BE2C (cell line): ENCODE measurements at regions not wholly inside any gene's neighbourhood (a gene's known extent, or its start where the extent isn't known, plus 50 kb on each side); places are given as distances from the start of the nearest gene placed in this dataset.

Experiments
- DNase-seq: peaks from one replicate; pipeline ENCODE4 v3.0.0-alpha.2; 2020
- H3K27me3 ChIP-seq: fragments of 250-450 bp; sonication (Bioruptor Pico); 2 replicates; pipeline ENCODE4 v1.5.1; 2020; ENCODE audit warnings: mild to moderate bottlenecking
- H3K36me3 ChIP-seq: fragments of 250-450 bp; sonication (Bioruptor Pico); 2 replicates; pipeline ENCODE4 v1.5.1; 2020; ENCODE audit warnings: mild to moderate bottlenecking
- H3K4me1 ChIP-seq: fragments of 250-450 bp; sonication (Bioruptor Pico); 2 replicates; pipeline ENCODE4 v1.5.1; 2020
- H3K4me3 ChIP-seq: 2 replicates; pipeline ENCODE4 v1.5.1; 2011; ENCODE audit warnings: low read depth, low read length
- H3K9me3 ChIP-seq: fragments of 250-450 bp; sonication (Bioruptor Pico); 2 replicates; pipeline ENCODE4 v1.5.1; 2020
- TF ChIP-seq, protein P1 (sequence below): IDR thresholded peaks from 2 replicates; pipeline ENCODE4 v1.5.1; 2012; ENCODE audit warnings: mild to moderate bottlenecking, low read depth, low read length

DNA sequence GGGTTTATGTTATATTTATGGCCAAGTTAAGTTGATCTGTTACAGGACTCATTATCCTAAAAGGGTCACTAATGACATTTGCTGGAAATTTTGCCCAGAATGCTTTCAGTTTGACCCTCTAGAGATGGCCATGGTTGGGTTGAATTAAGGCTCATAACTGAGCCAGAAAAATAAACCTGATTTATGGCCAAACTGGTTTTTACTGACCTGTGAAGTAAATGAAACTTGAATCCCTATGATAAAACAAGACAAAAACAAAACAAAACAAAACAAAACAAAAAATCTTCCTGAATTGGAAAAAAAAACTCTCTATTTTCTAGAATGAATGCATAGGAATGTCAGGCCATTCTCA is 72.5 kb upstream of the CLDN14 start:
- H3K4me1 ChIP-seq = no peaks in the 10 kb centered on the region
- no peak for DNase-seq
- H3K4me3 ChIP-seq = no peak overlapping the region
- TF ChIP-seq, protein P1, sequence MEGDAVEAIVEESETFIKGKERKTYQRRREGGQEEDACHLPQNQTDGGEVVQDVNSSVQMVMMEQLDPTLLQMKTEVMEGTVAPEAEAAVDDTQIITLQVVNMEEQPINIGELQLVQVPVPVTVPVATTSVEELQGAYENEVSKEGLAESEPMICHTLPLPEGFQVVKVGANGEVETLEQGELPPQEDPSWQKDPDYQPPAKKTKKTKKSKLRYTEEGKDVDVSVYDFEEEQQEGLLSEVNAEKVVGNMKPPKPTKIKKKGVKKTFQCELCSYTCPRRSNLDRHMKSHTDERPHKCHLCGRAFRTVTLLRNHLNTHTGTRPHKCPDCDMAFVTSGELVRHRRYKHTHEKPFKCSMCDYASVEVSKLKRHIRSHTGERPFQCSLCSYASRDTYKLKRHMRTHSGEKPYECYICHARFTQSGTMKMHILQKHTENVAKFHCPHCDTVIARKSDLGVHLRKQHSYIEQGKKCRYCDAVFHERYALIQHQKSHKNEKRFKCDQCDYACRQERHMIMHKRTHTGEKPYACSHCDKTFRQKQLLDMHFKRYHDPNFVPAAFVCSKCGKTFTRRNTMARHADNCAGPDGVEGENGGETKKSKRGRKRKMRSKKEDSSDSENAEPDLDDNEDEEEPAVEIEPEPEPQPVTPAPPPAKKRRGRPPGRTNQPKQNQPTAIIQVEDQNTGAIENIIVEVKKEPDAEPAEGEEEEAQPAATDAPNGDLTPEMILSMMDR = no peak
- H3K36me3 ChIP-seq = no peaks in the 10 kb centered on the region
- no peaks in the 10 kb centered on the region for H3K9me3 ChIP-seq
- peaks cover 17% of the 10 kb centered on the region for H3K27me3 ChIP-seq

DNA sequence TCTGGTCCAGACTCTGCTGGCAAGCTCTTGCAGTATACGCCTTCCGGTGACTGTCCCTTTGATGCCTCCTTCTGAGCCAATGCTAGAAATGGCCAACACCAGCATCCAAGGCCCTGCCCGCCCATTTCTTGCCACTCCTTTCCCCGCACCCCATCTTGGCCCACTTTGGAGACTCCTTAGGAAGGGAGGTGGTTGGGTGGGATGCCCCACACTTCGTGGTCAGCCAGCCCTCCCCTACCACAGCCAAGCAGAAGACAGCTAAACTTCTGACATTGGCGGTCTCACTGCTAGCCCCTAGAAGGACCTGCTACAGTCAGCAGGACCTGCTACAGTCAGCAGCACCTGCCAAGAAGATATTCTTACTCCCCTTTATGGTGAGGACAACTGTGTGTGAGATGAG is 73.5 kb upstream of the CLDN14 start:
- Histone ChIP-seq H3K4me1 (no peaks in the 10 kb centered on the region), H3K27me3 (peaks cover 17% of the 10 kb centered on the region), H3K36me3 (no peaks in the 10 kb centered on the region), H3K9me3 (no peaks in the 10 kb centered on the region), H3K4me3 (no peak overlapping the region)
- DNase-seq = no peak
- TF ChIP-seq, protein P1 = no peak

DNA sequence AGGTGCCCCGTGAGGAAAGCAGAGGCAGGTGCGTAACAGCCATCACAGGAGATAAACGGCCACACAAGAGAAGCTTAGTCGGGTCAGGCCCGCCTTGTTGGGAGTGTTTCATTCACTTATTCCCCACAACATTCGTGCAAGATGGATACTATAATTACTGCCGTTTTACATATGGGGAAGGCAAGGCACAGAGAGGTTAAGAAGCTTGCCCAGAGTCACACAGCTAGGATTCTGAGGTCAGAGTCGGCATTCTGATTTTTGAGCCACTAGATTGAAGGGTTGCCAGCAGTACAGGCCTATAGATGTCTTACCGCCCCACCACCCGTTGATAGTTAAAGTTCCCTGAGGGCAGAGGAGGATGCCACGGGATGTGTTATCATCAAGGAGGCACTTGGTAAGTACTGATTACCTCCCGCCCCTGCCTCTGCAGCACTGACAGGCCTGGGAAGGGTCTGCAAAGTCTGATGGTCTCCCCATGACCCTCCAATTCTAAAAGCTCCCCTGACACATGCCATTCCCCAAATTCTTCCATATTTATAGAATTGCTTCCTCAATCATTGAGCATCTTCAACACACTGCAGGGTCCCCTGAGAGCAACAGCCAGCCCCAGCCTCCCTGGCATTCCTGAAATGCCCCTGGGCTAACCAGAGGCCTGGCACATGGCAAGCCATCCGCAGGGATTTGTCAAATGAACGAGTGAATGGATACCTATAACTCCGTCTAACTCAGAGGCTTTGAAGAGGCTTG is 74.7 kb upstream of the CLDN14 start:
- TF ChIP-seq, protein P1 = no peak
- no peaks in the 10 kb centered on the region for H3K36me3 ChIP-seq
- no peak for DNase-seq
- no peaks in the 10 kb centered on the region for H3K9me3 ChIP-seq
- no peaks in the 10 kb centered on the region for H3K4me1 ChIP-seq
- peaks cover 14% of the 10 kb centered on the region for H3K27me3 ChIP-seq
- no peak overlapping the region for H3K4me3 ChIP-seq

DNA sequence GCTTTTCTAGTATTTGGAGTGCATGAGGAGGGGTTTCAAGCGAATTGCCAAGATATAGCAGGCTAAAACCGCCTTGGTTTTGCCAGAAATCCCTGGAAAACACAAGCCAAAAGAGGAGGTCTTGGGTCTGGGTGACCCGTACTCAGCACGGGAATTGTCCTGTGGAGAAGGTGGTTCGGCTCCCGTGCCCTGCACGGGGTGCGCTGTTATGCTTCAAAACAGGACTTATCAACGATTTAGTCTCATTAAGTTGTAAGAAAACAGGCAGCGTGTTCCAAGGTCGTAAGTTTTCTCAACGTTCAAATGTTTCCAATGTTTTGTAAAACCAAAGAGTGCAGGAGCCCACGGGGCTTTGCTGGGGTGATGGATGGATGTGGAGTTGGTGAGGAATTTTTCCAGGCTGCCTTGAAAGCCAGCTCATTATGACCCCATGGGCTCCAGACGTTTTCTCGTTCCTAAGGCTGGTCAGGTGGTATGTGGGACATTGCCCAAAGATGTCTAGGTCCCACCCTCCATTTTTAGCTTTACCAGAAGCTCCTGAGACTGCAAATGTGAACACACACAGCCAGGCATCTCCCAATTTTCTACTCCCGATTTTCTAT is 75.4 kb upstream of the CLDN14 start:
- TF ChIP-seq, protein P1 = no peak
- Histone ChIP-seq H3K27me3 (peaks cover 7% of the 10 kb centered on the region), H3K36me3 (no peaks in the 10 kb centered on the region), H3K4me1 (no peaks in the 10 kb centered on the region), H3K4me3 (no peak overlapping the region), H3K9me3 (no peaks in the 10 kb centered on the region)
- DNase-seq = no peak

DNA sequence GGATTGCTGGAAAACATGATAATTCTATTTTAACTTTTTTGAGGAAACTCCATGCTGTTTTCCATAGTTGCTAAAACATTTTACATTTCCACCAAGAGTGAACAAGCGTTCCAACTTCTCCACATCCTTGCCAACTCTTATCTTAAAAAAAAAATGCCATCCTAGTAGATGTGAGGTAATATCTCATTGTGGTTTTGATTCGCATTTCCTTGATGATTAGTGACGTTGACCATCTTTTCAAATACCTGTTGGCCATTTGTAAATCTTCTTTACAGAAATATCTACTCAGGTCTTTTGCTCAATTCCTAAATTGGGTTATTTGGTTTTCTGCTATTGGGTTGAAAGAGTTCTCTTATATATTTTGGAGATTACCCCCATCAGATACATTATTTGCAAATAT is 77.4 kb upstream of the CLDN14 start:
- Histone ChIP-seq H3K36me3 (no peaks in the 10 kb centered on the region), H3K4me3 (no peak overlapping the region), H3K27me3 (no peaks in the 10 kb centered on the region), H3K4me1 (no peaks in the 10 kb centered on the region), H3K9me3 (no peaks in the 10 kb centered on the region)
- TF ChIP-seq, protein P1 = no peak
- DNase-seq = no peak

DNA sequence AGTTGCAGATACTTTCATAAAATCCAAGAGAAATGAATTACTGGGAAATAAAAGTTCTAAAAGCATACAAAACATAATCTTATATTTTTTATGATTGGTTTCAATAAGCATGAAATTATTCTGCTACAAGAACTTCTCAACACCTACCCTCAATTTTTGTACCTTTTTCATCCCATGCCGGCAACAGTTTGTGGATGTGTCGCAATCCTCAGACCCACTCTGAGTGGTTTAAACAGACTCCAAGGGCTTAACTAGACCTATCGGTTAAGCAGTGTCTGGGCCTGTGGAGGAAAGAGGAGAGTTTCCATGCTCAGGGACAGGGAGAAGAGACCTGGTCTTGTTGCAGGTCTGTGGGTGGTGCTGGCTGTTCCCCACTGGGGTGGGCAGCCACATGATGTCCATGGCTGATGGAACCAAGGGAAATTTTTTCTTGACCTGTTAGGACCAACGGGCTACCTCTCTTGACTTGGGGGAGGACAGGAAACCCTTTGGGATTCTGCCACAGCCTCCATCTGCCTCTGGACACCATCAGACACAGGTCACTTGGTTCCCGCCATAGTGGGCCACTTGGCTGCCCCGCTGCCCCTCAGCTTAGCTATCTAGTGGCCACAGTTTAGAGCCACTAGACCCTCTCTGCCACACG is 81.1 kb upstream of the CLDN14 start:
- Histone ChIP-seq H3K27me3 (no peaks in the 10 kb centered on the region), H3K9me3 (no peaks in the 10 kb centered on the region; the same call in 1 of the 2 replicates), H3K4me3 (no peak overlapping the region), H3K36me3 (no peaks in the 10 kb centered on the region), H3K4me1 (no peaks in the 10 kb centered on the region)
- TF ChIP-seq, protein P1 = no peak
- DNase-seq = no peak
